Astrocyte (in vitro differentiated cells and primary cell): ENCODE measurements at regions not wholly inside any gene's neighbourhood (a gene's known extent, or its start where the extent isn't known, plus 50 kb on each side); places are given as distances from the start of the nearest gene placed in this dataset.

Experiments
- DNase-seq: peaks from one replicate; pipeline ENCODE4 v3.0.0-alpha.2; 2010; ENCODE audit warnings: low read depth
- FAIRE-seq: peaks from 2 replicates; lab custom pipeline; 2011; peaks lifted over from hg19 to GRCh38; lab: Jason Lieb, UNC
- H2AFZ ChIP-seq: 2 replicates; pipeline ENCODE4 v1.6.0; 2012; ENCODE audit warnings: low read depth, low read length, inconsistent platforms
- H3K27ac ChIP-seq: 2 replicates; pipeline ENCODE4 v1.5.1; 2011; ENCODE audit warnings: low read depth, low read length, inconsistent platforms
- H3K27me3 ChIP-seq: 2 replicates; pipeline ENCODE4 v1.6.0; 2011; ENCODE audit warnings: low read length, inconsistent platforms; ENCODE audit not compliant: insufficient read depth
- H3K36me3 ChIP-seq: 2 replicates; pipeline ENCODE4 v1.5.1; 2011; ENCODE audit warnings: low read length, inconsistent platforms; ENCODE audit not compliant: insufficient read depth
- H3K4me1 ChIP-seq: 2 replicates; pipeline ENCODE4 v1.5.1; 2011; ENCODE audit warnings: low read length, inconsistent platforms; ENCODE audit not compliant: insufficient read depth
- H3K4me2 ChIP-seq: 2 replicates; pipeline ENCODE4 v1.6.0; 2012; ENCODE audit warnings: low read length, inconsistent platforms
- H3K4me3 ChIP-seq: 2 replicates; pipeline ENCODE4 v1.5.1; 2011; ENCODE audit warnings: low read depth, mild to moderate bottlenecking, low read length, inconsistent platforms; ENCODE audit not compliant: insufficient read depth
- H3K79me2 ChIP-seq: 2 replicates; pipeline ENCODE4 v1.6.0; 2012; ENCODE audit warnings: mild to moderate bottlenecking, low read length, inconsistent platforms; ENCODE audit not compliant: insufficient read depth
- H3K9ac ChIP-seq: 2 replicates; pipeline ENCODE4 v1.6.0; 2012; ENCODE audit warnings: mild to moderate bottlenecking, low read length, inconsistent platforms
- H3K9me3 ChIP-seq: 2 replicates; pipeline ENCODE4 v1.5.1; 2012; ENCODE audit warnings: low read depth, mild to moderate bottlenecking, low read length, inconsistent platforms; ENCODE audit not compliant: insufficient read depth
- H4K20me1 ChIP-seq: 2 replicates; pipeline ENCODE4 v1.6.0; 2012; ENCODE audit warnings: low read length, inconsistent platforms; ENCODE audit not compliant: insufficient read depth
- H3K27ac Mint-ChIP-seq: one replicate; pipeline ENCODE4 v1.8.0; 2021; ENCODE audit warnings: mild to moderate bottlenecking, mixed read lengths; ENCODE audit not compliant: unreplicated experiment
- H3K27me3 Mint-ChIP-seq: one replicate; pipeline ENCODE4 v1.8.0; 2021; ENCODE audit warnings: low read depth, mixed read lengths; ENCODE audit not compliant: unreplicated experiment
- H3K36me3 Mint-ChIP-seq: one replicate; pipeline ENCODE4 v1.8.0; 2021; ENCODE audit warnings: low read depth, mixed read lengths; ENCODE audit not compliant: unreplicated experiment
- H3K4me1 Mint-ChIP-seq: one replicate; pipeline ENCODE4 v1.8.0; 2021; ENCODE audit warnings: low read depth, mixed read lengths; ENCODE audit not compliant: unreplicated experiment
- H3K4me3 Mint-ChIP-seq: one replicate; pipeline ENCODE4 v1.8.0; 2021; ENCODE audit warnings: mild to moderate bottlenecking, moderate library complexity, mixed read lengths; ENCODE audit not compliant: unreplicated experiment
- H3K9me3 Mint-ChIP-seq: one replicate; pipeline ENCODE4 v1.8.0; 2021; ENCODE audit warnings: mild to moderate bottlenecking, mixed read lengths; ENCODE audit not compliant: unreplicated experiment
- EZH2 ChIP-seq: IDR thresholded peaks from 2 replicates; pipeline ENCODE4 v1.6.1; 2012; ENCODE audit warnings: mild to moderate bottlenecking, low read length, inconsistent platforms; ENCODE audit not compliant: insufficient read depth
- TF ChIP-seq, protein P1 (sequence below): IDR thresholded peaks from 2 replicates; pipeline ENCODE4 v1.5.1; 2011; ENCODE audit warnings: low read depth, mild to moderate bottlenecking, inconsistent platforms, low read length, moderate library complexity; ENCODE audit not compliant: insufficient read depth

GRCh38 chr1:21341022-21341421 lies 50.8 kb upstream of the ECE1 start:
- peak overlapping the region; percentile 19 for H3K4me2 ChIP-seq
- no peak overlapping the region for H3K27ac ChIP-seq
- peaks cover 2% of the 10 kb centered on the region for H3K36me3 Mint-ChIP-seq
- H3K4me3 ChIP-seq, result no peak overlapping the region
- H3K9me3 Mint-ChIP-seq, result no peaks in the 10 kb centered on the region
- H3K27me3 ChIP-seq, result no peaks in the 10 kb centered on the region
- H3K9me3 ChIP-seq, result no peaks in the 10 kb centered on the region
- no peak overlapping the region for H3K27ac Mint-ChIP-seq
- DNase-seq (no peak), FAIRE-seq (no peak)
- H3K4me3 Mint-ChIP-seq, result no peak overlapping the region
- H3K27me3 Mint-ChIP-seq, result no peaks in the 10 kb centered on the region
- H3K4me1 Mint-ChIP-seq, result peaks cover 34% of the 10 kb centered on the region
- TF ChIP-seq, protein P1, sequence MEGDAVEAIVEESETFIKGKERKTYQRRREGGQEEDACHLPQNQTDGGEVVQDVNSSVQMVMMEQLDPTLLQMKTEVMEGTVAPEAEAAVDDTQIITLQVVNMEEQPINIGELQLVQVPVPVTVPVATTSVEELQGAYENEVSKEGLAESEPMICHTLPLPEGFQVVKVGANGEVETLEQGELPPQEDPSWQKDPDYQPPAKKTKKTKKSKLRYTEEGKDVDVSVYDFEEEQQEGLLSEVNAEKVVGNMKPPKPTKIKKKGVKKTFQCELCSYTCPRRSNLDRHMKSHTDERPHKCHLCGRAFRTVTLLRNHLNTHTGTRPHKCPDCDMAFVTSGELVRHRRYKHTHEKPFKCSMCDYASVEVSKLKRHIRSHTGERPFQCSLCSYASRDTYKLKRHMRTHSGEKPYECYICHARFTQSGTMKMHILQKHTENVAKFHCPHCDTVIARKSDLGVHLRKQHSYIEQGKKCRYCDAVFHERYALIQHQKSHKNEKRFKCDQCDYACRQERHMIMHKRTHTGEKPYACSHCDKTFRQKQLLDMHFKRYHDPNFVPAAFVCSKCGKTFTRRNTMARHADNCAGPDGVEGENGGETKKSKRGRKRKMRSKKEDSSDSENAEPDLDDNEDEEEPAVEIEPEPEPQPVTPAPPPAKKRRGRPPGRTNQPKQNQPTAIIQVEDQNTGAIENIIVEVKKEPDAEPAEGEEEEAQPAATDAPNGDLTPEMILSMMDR, result no peak
- TF ChIP-seq EZH2, result no peak
- peaks cover 46% of the 10 kb centered on the region for H3K4me1 ChIP-seq
- H3K79me2 ChIP-seq, result peaks cover 90% of the 10 kb centered on the region
- H4K20me1 ChIP-seq, result peaks cover 73% of the 10 kb centered on the region
- no peaks in the 10 kb centered on the region for H3K36me3 ChIP-seq
- no peak overlapping the region for H2AFZ ChIP-seq
- no peak overlapping the region for H3K9ac ChIP-seq

GRCh38 chr1:21340230-21340945 lies 50.1 kb upstream of the ECE1 start:
- Histone ChIP-seq H3K36me3 (no peaks in the 10 kb centered on the region), H3K27ac (no peak overlapping the region), H3K4me3 (no peak overlapping the region), H2AFZ (no peak overlapping the region), H3K4me2 (no peak overlapping the region), H3K9ac (no peak overlapping the region), H3K4me1 (peaks cover 50% of the 10 kb centered on the region), H3K79me2 (peaks cover 97% of the 10 kb centered on the region), H3K9me3 (no peaks in the 10 kb centered on the region), H4K20me1 (peaks cover 73% of the 10 kb centered on the region), H3K27me3 (no peaks in the 10 kb centered on the region)
- no peaks in the 10 kb centered on the region for H3K9me3 Mint-ChIP-seq
- no peak for FAIRE-seq
- peaks cover 36% of the 10 kb centered on the region for H3K4me1 Mint-ChIP-seq
- no peak for TF ChIP-seq EZH2
- TF ChIP-seq, protein P1, result no peak
- H3K27me3 Mint-ChIP-seq, result no peaks in the 10 kb centered on the region
- no peak overlapping the region for H3K4me3 Mint-ChIP-seq
- peak overlapping the region; percentile 36 for H3K27ac Mint-ChIP-seq
- DNase-seq, result no peak
- peaks cover 2% of the 10 kb centered on the region for H3K36me3 Mint-ChIP-seq
